MCF 10A (cell line): ENCODE measurements at regions not wholly inside any gene's neighbourhood (a gene's known extent, or its start where the extent isn't known, plus 50 kb on each side); places are given as distances from the start of the nearest gene placed in this dataset.

Experiments used
- BruUV-seq: library from RNA; stranded (reverse); fragments of 400-500 nt; replicated peaks from 2 replicates; lab custom pipeline; 2021; lab: Mats Ljungman, UMichigan
- CTCF ChIA-PET: fragments of 300-600 bp; sonication (Branson Sonifier 250); formaldehyde crosslinking; extraction: SDS; loops from one replicate; lab custom pipeline; 2021; ENCODE audit warnings: antibody characterized with exemption, inconsistent platforms; lab: Yijun Ruan, JAX
- POLR2A ChIA-PET: fragments of 300-600, 350-650 bp; sonication (Branson Sonifier 250); formaldehyde crosslinking; extraction: SDS; loops from one replicate; lab custom pipeline; 2020; ENCODE audit warnings: antibody characterized with exemption, inconsistent platforms; lab: Yijun Ruan, JAX
- DNase-seq: peaks from one replicate; pipeline ENCODE4 v3.0.0-alpha.2; 2018; ENCODE audit not compliant: unreplicated experiment
- H3K27ac Mint-ChIP-seq: one replicate; pipeline ENCODE4 v1.8.0; 2022; ENCODE audit warnings: mild to moderate bottlenecking, low read depth, mixed read lengths; ENCODE audit not compliant: unreplicated experiment
- H3K27me3 Mint-ChIP-seq: one replicate; pipeline ENCODE4 v1.8.0; 2022; ENCODE audit warnings: mixed read lengths; ENCODE audit not compliant: insufficient read depth, unreplicated experiment
- H3K36me3 Mint-ChIP-seq: one replicate; pipeline ENCODE4 v1.8.0; 2022; ENCODE audit warnings: mild to moderate bottlenecking, moderate library complexity, mixed read lengths; ENCODE audit not compliant: insufficient read depth, unreplicated experiment
- H3K4me1 Mint-ChIP-seq: one replicate; pipeline ENCODE4 v1.8.0; 2022; ENCODE audit warnings: mixed read lengths; ENCODE audit not compliant: insufficient read depth, unreplicated experiment
- H3K4me3 Mint-ChIP-seq: one replicate; pipeline ENCODE4 v1.8.0; 2022; ENCODE audit warnings: mild to moderate bottlenecking, moderate library complexity, mixed read lengths; ENCODE audit not compliant: unreplicated experiment
- H3K9me3 Mint-ChIP-seq: one replicate; pipeline ENCODE4 v1.8.0; 2022; ENCODE audit warnings: mixed read lengths; ENCODE audit not compliant: unreplicated experiment
- intact Hi-C: fragments of 100-400 bp; cut with micrococcal nuclease; formaldehyde crosslinking; loops from 2 replicates; pipeline ENCODE4 v1.14.1; 2022
- TF ChIP-seq, protein P1 (sequence below): fragments of 200-600 bp; IDR thresholded peaks from one replicate; pipeline ENCODE4 v1.8.0; 2022; ENCODE audit warnings: antibody characterized with exemption, mild to moderate bottlenecking; ENCODE audit not compliant: unreplicated experiment

DNA sequence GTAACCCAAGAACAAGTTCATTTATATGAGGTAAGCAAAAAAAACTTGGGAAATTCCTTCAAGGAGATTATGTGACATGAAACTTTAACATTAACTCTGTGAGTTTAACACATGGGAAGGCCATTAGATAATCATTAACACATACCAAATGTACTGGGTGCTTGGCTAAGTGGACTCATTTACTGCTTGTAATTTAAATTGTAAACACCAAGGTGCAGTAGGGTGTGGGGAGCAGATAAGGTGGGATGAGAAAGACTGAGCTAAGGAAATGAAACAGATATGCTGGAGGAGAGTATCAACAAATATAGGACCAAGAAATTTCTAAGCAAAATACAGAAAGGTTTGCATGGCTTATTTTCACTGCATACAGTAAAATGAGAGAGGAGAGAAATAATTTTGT is 2384.8 kb upstream of the ACO1 start:
- TF ChIP-seq, protein P1, sequence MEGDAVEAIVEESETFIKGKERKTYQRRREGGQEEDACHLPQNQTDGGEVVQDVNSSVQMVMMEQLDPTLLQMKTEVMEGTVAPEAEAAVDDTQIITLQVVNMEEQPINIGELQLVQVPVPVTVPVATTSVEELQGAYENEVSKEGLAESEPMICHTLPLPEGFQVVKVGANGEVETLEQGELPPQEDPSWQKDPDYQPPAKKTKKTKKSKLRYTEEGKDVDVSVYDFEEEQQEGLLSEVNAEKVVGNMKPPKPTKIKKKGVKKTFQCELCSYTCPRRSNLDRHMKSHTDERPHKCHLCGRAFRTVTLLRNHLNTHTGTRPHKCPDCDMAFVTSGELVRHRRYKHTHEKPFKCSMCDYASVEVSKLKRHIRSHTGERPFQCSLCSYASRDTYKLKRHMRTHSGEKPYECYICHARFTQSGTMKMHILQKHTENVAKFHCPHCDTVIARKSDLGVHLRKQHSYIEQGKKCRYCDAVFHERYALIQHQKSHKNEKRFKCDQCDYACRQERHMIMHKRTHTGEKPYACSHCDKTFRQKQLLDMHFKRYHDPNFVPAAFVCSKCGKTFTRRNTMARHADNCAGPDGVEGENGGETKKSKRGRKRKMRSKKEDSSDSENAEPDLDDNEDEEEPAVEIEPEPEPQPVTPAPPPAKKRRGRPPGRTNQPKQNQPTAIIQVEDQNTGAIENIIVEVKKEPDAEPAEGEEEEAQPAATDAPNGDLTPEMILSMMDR = no peak
- CTCF ChIA-PET = interaction anchor here (0.6 kb wide), 1 partner anchor 258 kb away, joined by 3 read pairs; no protein-coding TSS in a partner anchor
- Mint-ChIP-seq H3K9me3 (no peaks in the 10 kb centered on the region), H3K27me3 (no peaks in the 10 kb centered on the region), H3K4me1 (no peaks in the 10 kb centered on the region), H3K36me3 (no peaks in the 10 kb centered on the region), H3K27ac (no peak overlapping the region), H3K4me3 (no peak overlapping the region)
- POLR2A ChIA-PET = interaction anchor here (0.7 kb wide), 1 partner anchor 286 kb away, joined by 4 read pairs; no protein-coding TSS in a partner anchor
- BruUV-seq = no TSS peak
- DNase-seq = no peak
- intact Hi-C loops = no loop called here

DNA sequence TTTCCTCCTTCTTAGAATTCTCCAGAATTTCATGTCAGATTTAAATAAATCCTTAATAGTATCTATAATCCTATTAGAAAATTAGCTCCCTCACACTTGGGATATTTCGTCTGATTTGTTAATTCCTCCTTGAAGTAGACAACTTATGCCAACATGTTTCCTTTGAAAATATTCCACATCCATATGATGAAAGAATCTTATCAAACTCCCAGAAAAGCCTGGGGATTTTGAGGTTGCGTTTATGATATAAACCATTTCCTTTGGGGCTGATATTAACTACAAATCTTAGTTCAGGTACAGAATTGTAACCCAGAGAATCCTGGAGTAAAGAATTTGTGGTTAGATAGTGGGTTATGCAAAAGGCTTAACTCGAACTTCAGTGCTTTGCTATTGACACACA is 2373.8 kb upstream of the ACO1 start:
- no TSS peak for BruUV-seq
- ChIA-PET POLR2A (interaction anchor here (0.6 to 0.8 kb wide), 2 partner anchors 8 to 1478 kb away, joined by 3 to 5 read pairs; no protein-coding TSS in a partner anchor), CTCF (interaction anchor here (0.6 kb wide), 1 partner anchor 647 kb away, joined by 3 read pairs; no protein-coding TSS in a partner anchor)
- Mint-ChIP-seq H3K27ac (no peak overlapping the region), H3K4me1 (no peaks in the 10 kb centered on the region), H3K9me3 (no peaks in the 10 kb centered on the region), H3K36me3 (no peaks in the 10 kb centered on the region), H3K27me3 (no peaks in the 10 kb centered on the region), H3K4me3 (no peak overlapping the region)
- intact Hi-C loops = no loop called here
- DNase-seq = no peak
- TF ChIP-seq, protein P1 = no peak

DNA sequence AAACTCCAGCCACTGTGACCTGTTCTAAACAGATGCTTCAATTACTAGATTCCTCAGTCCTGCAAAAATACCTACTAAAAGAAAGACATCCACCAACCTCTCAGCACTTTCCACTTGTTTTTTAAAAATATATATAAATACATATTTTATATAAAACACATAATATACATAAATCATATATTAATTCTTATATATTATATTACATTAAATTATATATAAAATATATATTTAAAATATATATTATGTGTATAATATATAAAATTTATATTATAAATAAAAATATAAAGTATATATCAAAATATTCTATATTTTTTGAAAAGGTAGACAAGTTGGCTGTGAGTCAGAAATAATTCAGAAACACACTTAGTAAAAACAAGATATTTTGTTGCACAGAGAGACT is 2371.8 kb upstream of the ACO1 start:
- intact Hi-C loops = no loop called here
- H3K27ac Mint-ChIP-seq = no peak overlapping the region
- BruUV-seq = no TSS peak
- no peaks in the 10 kb centered on the region for H3K9me3 Mint-ChIP-seq
- no peaks in the 10 kb centered on the region for H3K36me3 Mint-ChIP-seq
- no peak overlapping the region for H3K4me3 Mint-ChIP-seq
- H3K4me1 Mint-ChIP-seq = no peaks in the 10 kb centered on the region
- TF ChIP-seq, protein P1 = no peak
- CTCF ChIA-PET = interaction anchor here (0.6 kb wide), 1 partner anchor 552 kb away, joined by 5 read pairs; no protein-coding TSS in a partner anchor
- no peak for DNase-seq
- no peaks in the 10 kb centered on the region for H3K27me3 Mint-ChIP-seq
- POLR2A ChIA-PET = no interaction called here

DNA sequence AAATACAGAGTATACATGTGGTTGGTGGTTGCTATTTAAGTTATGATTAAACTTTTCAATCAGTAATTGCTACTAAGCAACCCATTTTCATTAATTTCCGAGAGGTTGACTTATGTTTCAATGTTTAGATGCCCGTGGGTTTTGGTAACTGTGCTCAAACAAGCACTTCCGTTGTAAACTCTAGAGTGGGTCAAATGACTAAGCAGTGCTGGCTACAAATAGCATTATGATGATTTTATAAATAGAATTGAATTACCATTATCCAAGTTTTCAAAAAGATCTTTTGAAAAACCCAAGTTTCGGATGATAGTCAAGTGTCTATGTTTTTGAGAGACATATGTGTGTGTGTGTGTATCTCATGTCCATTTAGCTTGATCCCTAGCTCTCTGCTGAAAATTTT is 2369.4 kb upstream of the ACO1 start:
- no TSS peak for BruUV-seq
- H3K27ac Mint-ChIP-seq = no peak overlapping the region
- H3K4me3 Mint-ChIP-seq = no peak overlapping the region
- intact Hi-C loops = no loop called here
- ChIA-PET CTCF (interaction anchor here (0.7 kb wide), 1 partner anchor 79 kb away, joined by 3 read pairs; no protein-coding TSS in a partner anchor), POLR2A (no interaction called here)
- H3K4me1 Mint-ChIP-seq = no peaks in the 10 kb centered on the region
- H3K9me3 Mint-ChIP-seq = no peaks in the 10 kb centered on the region
- DNase-seq = no peak
- no peaks in the 10 kb centered on the region for H3K36me3 Mint-ChIP-seq
- no peaks in the 10 kb centered on the region for H3K27me3 Mint-ChIP-seq
- TF ChIP-seq, protein P1 = no peak
